ENCODE measurements at regions not wholly inside any gene's neighbourhood (a gene's known extent, or its start where the extent isn't known, plus 50 kb on each side); places are given as distances from the start of the nearest gene placed in this dataset.

DNA sequence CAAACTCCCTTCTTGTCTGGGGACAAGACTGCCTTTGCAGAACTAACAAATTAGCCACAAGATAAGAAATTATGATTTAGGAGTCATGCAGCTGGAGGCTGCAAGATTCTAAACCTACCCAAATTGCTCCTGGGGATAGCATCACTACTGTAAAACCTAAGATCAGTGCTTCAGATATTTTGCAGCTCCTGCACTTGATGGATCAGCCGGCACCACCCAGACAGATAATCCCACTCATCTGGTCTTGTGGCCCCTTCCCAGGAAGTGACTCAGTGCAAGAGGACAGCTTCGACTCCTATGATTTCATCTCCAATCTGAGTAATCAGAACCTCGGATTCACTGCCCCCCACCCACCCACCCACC, 181.9 kb downstream of the AKR1D1 start:
- DNase-seq = no peak

DNA sequence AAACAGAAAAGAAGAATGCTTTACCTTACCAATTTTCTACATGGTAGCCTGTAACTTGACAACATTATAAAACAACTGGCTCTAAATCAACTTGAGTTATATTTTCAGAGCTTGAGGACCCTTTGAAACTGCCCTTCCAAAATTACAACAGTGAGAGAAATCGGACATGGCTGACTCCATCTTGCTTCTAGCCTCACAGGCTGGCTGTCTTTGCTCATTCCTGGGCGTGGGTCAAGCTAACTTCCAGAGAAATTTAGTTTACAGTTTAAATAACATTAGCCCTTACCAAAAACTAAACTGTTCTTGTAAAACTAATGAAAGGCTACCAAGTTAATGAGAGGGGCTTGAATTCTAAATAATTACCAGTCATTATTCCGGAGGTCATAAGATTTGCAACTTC, 183.4 kb downstream of the AKR1D1 start:
- no peak for DNase-seq

DNA sequence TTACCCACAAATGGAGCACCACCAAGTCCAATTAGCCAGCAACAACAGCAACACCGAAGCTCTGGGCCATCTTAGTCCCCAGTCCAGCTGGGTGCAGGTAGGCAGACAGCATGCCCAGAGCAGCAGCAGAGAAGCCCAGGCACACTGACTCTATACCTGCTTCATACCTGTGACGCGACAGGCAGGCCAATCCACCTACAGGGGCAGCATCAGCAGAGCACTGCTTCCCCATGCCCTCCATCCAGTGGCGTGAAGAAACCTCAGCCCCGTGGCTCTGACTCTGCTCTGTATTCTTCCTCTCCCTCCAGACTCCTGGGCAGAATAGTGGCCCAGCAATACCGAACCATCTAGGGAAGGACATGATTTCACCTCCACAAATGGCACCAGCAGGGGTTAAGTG, 191.7 kb downstream of the AKR1D1 start:
- no peak for DNase-seq

DNA sequence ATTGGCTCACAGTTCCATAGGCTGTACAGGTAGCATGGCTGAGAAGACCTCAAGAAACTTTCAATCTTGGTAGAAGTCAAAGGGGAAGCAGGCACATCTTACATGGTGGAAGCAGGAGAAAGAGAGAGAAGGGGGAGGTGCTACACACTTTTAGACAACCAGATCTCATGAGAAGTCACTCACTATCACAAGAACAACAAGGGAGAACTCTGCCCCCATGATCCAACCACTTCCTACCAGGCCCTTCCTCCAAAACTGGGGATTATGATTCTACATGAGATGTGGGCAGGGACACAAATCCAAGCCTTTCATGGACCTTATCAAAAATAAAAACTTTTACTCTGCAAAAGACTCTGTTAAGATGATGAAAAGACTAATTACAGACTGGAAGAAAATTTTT, 183.2 kb upstream of the TRIM24 start:
- DNase-seq = no peak

DNA sequence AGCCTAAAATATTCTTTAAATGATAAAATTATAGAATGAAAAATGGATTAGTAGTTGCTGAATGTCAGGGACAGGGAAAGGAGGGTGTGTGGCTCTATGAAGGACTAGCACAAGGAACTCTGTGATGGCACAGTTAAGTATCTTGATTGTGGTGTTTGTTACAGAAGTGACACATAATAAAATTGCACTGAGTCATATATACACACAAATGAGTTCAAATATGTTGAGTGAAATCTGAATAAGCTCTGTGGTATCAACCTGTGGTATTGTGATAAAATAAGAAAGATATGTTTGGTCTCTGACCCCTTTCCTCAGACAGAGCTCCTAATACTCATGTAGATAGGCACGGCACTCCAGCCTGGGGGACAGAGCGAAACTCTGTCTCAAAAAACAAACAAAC, 181.5 kb upstream of the TRIM24 start:
- DNase-seq = no peak

DNA sequence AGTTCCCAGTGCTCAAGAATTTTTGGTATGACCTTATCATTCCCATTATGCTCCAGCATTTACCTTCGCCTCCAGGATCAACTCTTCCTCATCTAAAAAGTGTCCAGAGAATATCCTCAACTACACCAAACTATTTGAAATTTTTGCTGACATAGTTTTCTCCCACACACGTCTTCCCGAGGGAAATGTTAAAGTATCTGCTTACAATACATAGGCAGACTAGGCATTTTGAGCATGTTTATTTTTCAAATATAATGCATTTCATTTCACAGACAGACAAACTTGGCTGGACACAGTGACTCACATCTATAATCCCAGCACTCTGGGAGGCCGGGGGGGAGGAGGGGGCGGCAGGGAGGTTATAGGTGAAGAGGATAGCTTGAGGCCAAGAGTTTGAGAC, 177.1 kb upstream of the TRIM24 start:
- no peak for DNase-seq

DNA sequence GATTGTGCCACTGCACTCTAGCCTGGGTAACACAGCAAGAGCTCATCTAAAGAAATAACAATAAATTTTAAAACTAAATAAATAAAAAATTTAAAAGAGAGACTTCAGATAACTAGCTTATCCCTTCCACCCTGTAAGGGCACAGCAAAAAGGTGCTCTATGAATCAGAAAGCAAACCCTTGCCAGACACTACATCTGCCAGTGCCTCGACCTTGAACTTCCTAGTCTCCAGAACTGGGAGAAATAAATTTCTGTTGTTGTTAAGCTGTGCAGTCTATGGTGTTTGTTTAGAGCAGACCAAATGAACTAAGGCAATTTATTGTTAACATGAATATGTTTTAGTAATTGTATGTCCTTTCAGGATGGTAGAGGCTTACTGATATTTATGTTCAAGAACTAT, 174.9 kb upstream of the TRIM24 start:
- DNase-seq = no peak

DNA sequence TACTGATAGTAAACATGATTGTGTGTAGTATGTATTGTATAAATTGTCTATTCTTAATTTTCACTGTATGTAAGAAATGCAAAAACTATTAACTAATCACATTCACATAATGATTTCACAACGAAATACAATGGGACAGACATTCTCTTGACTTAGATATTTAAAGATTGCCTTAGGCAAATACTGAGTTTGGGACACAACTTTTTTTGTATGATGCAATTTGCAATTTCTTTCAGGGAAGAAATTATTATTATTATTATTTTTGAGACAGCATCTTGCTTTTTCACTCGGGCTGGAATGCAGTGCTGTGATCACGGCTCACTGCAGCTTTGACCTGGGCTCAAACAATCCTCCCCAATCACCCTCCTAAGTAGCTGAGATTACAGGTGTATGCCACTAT, 173.2 kb upstream of the TRIM24 start:
- DNase-seq = no peak

DNA sequence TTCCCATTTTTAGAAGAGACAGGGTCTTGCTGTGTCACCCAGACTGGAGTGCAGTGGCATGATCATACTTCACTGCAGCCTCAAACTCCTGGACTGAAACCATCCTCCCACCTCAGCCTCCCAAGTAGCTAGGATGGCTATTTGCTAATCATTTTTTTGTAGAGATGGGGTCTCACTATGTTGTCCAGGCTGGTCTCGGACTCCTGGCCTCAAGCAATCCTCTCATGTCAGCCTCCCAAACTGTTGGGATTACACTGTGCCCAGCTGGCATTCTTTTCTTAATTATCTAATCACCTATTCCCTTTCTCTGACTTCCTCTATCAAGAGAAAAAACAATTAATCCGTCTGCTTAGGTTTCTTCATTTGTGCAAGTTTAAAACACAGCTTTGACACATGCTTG, 172.5 kb upstream of the TRIM24 start:
- DNase-seq = no peak

DNA sequence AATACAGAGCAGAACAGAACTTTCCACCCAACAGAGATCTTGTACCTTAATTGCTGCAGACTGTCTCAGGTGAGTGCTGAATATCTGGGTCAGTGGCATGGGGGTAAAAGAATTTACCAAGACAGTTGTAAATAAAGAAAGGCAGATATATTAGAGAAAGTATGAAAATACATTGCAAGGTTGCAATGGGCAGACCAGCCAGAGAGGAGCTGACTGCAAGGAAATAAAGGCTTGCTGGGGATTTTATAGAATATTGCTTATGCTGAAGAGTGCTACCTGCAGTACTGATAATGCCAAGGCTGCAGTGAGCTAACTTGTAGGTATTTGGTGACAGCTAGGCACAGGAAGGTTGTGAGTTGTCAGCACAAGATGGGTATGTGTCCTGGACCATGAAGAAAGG, 171.0 kb upstream of the TRIM24 start:
- no peak for DNase-seq

DNA sequence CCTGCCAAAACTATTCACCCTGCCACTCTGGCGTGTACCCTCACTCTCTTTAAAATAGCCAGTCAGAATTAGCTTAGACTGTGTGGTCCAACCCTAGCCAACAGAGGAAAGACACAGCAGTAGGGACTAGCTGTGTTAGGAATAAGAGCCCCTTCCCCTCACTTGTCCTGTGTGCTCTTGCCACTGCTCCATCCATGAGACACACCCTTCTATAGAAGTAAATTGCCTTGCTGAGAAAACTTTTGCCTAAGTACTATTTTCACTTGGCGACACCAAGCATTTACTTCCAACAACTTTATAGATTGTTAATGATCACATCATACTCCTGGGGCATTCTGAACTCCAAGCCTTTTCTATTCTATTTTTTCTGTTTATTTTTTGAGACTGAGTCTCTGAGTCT, 170.2 kb upstream of the TRIM24 start:
- DNase-seq = no peak

DNA sequence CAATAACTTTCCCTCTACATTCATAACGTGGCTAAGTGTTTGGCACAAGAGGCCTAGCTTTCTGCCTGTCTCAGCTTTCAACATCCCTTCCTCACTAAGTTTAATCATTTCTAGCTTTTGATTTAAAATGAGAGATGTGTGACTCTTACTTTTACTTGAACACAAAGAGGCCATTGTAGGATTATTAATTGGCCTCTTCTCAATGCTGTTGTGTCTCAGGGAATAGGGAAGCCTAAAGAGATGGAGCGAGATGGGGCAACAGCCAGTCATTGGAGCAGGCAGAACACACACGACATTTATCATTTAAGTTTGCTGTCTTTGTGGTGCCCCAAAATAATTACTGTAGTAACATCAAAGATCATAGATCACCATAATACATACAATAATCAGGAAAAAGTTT, 167.1 kb upstream of the TRIM24 start:
- DNase-seq = no peak

DNA sequence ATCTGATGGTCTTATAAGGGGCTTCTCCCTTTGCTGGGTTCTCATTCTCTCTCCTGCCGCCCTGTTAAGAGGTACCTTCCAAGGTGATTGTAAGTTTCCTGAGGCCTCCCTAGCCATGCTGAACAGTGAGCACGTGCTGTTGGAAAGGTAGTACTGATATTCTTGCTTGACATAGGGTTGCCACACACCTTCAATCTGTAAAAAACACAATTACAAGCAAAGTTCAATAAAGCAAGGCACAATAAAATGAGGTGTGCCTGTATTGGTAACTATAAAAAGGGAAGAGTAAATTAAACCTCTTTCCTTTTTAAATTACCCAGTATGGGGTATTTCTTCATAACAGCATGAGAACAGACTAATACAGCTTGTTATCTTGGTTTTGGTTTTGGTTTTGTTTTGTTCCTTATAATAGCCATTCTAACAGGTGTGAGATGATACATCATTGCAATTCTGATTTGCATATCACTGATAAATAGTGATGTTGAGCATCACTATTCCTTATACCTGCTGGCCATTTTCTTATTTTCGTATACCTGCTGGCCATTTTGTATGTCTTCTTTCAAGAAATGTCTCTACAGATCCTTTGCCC, 164.9 kb upstream of the TRIM24 start:
- DNase-seq = no peak

DNA sequence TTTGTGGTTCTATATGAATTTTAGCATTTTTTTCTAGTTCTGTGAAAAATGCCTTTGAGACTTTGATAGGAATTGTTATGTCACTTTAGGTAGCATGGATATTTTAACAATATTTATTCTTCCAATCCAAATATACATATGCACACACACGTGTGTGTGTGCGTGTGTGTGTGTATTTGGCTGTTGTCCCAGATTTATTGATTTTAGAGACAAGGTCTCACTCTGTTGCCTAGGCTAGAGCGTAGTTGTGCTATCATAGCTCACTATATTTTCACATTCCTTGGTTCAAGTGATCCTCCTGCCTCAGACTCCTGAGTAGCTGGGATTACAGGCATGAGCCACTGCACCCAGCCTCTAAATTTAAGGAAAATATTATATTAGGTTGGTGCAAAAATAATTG, 162.5 kb upstream of the TRIM24 start:
- DNase-seq = no peak

DNA sequence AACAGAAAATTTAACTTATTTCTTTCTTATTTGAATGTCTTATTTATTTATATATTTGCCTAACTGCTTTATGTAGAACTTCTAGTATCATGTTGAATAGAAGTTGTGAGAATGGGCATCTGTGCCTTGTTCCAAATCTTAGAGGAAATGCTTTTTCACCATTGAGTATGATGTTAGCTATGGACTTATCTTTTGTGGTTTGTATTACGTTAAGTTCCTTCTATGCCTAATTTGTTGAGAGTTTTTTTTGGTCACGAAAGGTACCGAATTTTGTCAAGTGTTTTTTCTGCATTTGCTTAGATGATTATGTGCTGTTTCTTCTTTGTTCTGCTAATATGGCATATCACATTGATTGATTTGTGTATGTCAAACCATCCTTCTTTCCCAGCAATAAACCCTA, 161.0 kb upstream of the TRIM24 start:
- DNase-seq = no peak

DNA sequence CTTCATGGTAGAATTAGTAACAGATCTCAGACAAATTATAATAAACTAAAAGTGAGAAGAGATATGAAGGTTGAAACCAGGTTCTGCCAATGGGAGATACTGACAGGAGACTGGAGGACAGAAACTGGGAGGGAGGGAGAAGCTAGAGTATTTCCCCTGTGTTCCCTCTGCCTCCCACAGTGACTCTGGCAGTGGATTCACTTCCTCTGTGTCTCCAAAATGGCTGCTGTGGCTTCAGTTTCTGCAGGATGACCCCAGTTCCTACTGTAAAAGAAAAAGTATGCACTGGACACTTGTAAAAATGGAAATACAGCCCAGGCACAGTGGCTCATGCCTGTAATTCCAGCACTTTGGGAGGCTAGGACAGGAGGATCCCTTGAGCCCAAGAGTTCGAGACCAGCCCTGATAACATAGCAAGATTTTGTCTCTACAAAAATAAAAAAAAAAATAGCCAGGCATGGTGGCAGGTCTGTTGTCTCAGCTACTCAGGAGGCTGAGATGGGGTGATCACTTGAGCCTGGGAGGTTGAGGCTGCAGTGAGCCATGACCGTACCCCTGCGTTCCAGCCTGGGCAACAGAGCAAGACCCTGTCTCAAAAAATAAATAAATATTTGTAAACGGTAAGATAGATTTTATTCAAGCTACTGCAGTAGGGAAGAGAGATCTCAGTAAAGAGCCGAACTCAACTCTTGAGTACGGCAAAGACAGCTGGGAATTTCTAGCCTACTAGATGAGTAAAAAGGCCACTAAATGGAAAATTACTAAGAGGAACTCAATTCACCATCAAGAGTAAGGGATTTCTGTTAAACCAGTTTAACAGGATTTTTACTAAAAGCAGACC, 156.6 kb upstream of the TRIM24 start:
- no peak for DNase-seq

DNA sequence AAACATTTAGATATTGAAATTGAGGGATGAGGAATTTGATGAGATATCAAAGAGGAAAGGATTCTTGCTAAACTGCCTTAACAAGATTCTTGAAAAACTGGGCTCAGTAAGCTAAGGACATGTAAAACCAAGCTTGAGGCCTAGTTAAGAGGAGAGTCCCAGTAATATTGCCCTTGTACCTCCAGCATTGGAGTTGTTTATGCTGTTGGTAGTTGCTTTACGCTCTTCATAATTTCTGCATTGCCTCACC, 156.1 kb upstream of the TRIM24 start:
- DNase-seq = no peak

DNA sequence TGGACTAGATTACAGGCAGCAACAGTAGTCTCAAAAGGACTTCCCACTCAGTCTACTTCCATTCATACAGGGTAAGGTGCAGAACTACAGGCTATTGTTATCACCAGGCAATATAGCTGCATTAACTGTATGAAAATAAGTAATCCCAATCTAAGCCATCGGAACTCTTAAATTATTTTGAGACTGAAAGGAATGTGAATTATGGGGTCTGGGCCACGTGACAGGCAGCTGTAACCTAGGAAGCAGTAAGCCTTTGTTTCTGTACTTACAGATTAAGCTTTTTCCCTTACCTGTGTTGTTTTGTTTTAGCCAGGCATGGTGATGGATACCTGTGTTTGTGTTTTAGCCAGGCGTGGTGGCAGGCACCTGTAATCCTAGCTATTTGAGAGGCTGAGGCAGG, 152.4 kb upstream of the TRIM24 start:
- DNase-seq = no peak

DNA sequence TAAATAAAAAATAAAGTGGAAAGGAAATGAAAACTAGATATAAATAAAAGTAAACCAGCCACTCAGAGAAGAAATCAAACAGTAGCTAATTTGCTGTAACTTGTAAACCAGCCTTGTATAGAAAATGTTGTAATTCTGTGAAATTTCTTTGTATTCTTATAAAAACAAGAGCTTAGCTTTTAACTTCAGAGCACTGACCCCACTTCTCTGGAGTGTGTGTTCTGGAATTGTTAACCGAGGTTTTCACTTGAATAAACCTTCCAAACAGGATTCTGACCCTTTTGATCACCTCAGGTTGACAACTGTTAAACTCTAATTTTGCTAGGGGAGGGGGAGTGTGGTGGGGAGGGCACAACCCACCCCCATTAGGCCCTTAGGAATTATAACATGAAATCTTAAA, 151.9 kb upstream of the TRIM24 start:
- DNase-seq = no peak

DNA sequence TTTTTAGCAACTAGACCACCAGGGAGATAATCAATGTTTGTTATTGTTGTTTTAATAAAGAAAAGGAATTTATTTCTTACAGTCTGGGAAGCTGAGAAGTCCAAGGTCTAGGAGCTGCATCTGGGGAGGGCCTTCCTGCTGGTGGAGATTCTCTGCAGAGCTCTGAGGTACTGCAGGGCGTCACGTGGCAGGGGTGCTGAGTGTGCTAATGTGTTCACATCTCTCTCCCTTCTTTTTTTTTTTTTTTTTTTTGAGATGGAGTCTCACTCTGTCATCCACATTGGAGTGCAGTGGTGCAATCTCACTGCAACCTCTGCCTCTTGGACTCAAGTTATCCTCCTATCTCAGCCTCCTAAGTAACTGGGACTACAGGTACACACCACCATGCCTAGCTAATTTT, 150.9 kb upstream of the TRIM24 start:
- DNase-seq = no peak

DNA sequence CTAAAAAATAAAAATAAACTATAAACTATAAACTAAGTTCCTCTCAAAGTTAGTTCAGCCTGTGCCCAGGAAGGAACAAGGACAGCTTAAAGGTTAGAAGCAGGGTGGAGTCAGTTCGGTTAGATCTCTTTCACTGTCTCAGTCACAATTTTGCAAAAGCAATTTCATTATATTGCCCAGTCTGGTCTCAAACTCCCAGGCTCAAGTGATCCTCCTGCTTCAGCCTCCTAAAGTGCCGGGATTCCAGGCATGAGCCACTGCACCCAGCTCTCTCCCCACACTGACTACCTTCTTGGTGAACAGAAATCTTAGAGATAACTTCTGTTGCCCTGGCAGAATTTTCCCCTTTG, 146.3 kb upstream of the TRIM24 start:
- no peak for DNase-seq

DNA sequence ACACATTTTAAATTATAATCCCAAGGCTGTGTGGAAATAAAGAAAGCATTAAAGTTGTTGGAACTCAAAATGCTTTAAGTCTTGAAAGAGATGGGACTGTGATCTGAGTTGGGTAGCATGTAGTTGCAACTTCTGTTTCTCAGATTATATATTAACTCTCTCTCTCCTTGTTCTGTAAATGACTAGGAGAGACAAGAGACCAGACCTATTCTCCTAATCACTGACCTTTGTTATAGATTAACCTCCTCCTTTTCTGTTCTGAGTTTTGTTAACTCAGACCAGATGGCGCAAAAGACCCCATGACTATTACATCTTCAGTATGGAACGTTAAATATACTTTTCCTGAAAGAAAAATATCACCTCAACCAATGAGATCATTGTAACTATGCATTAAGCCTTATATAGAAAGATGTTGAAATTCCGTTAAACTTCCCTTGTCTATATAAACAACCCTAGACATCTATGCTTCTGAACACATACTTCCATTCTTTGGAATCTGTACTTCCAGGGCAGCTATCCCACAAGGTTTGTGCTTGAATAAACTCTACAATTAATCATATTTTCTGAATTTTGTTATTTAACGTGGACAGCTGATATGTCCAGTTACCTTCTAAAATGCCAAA, 143.5 kb upstream of the TRIM24 start:
- DNase-seq = no peak

DNA sequence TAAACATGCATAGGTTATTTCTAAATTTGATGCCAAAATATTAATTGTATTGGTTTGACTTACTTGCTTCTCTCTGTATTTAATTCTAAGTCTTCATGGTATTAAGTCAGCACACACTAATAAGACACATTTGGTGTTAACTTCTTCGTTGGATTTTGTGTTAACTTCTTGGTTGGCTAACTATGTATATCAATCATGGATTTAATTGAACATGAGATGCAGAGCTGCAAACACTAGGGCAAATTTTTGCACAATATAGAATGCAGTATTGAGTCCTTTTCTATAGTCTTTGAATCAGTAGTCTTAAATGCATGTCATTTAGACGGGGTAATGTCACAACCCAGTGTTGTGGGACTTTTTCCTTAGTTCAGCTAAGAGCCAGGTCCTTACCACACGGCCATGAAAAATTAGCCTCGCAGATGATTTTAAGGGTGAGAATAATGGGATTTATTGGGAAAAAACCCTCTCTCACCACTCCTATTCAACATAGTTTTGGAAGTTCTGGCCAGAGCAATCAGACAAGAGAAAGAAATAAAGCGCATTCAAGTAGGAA, 142.9 kb upstream of the TRIM24 start:
- no peak for DNase-seq

DNA sequence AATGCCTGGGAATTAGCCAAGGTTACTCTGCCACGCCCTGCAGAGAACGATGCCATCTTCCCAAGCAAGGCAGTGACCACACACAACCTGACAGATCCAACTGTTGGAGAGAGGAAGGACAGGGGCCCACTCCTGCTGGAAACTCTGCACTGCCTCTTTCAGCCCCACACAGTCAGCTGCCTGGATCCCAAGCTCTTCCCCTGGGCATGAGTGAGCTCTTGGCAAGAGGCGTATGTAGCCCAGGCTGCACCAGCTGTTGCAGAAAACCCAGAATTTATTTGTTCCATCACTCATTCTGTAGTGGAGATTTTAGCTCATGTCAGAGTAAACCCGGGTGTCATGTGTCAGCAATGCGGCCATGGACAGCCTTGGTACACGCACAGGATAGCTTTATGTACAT, 135.1 kb upstream of the TRIM24 start:
- DNase-seq = no peak

DNA sequence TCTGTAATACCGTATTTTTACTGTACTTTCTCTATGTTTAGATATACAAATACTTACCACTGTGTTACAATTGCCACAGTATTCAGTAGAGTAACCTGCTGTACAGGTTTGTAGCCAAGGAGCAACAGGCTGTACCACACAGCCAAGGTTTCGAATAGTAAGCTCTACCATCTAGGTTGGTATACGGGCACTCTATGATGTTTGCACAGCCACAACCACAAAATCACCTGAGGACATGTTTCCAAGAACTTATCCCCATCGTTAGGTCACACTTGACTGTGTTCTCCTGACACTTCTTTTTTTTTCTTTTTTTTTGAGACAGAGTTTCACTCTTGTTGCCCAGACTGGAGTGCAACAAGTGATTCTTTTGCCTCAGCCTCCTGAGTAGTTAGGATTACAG, 134.6 kb upstream of the TRIM24 start:
- no peak for DNase-seq

Measured in T-helper 2 cell (primary cell).